GM12878 (cell line): ENCODE measurements at regions not wholly inside any gene's neighbourhood (a gene's known extent, or its start where the extent isn't known, plus 50 kb on each side); places are given as distances from the start of the nearest gene placed in this dataset.

Source experiments
- ATAC-seq: fragments of 200-7000 bp; cut with Tn5 transposase; 3 replicates; pipeline ENCODE4 v1.9.1; 2020; ENCODE audit warnings: mild to moderate bottlenecking, moderate library complexity
- BruUV-seq: library from RNA; stranded (reverse); fragments of 400-500 nt; replicated peaks from 2 replicates; lab custom pipeline; 2021; lab: Mats Ljungman, UMichigan
- CTCF ChIA-PET: fragments of 300-600 bp; sonication (Branson Sonifier 250); formaldehyde crosslinking; extraction: SDS; loops from one replicate; lab custom pipeline; 2021; ENCODE audit warnings: inconsistent platforms; lab: Yijun Ruan, JAX
- POLR2A ChIA-PET: fragments of 350-600 bp; formaldehyde crosslinking; extraction: SDS; loops from one replicate; lab custom pipeline; 2021; ENCODE audit warnings: inconsistent platforms; lab: Charles Lee
- RAD21 ChIA-PET: fragments of 300-600 bp; sonication (Branson Sonifier 250); formaldehyde crosslinking; loops from one replicate; lab custom pipeline; 2023; ENCODE audit warnings: antibody characterized with exemption; ENCODE audit not compliant: unreplicated experiment; lab: Charles Lee
- SMC1A ChIA-PET: fragments of 300-600 bp; sonication (Branson Sonifier 250); formaldehyde crosslinking; loops from one replicate; lab custom pipeline; 2023; ENCODE audit not compliant: unreplicated experiment, uncharacterized antibody; lab: Charles Lee
- DNase-seq: peaks from one replicate; pipeline ENCODE4 v3.0.0-alpha.2; 2011; ENCODE audit warnings: low read depth, low spot score
- FAIRE-seq: peaks from 3 replicates; lab custom pipeline; 2011; peaks lifted over from hg19 to GRCh38; lab: Jason Lieb, UNC
- H2AFZ ChIP-seq: 2 replicates; pipeline ENCODE4 v1.6.0; 2011; ENCODE audit warnings: low read depth, low read length, control low read depth; ENCODE audit not compliant: control insufficient read depth
- H3K27ac ChIP-seq: 2 replicates; pipeline ENCODE4 v1.5.1; 2011; ENCODE audit warnings: control low read depth; ENCODE audit not compliant: control insufficient read depth, insufficient read depth
- H3K27me3 ChIP-seq, 2 experiments: replicated peaks in 1 of 2; 2 replicates each; pipeline versions ENCODE4 v1.6.0 to v1.6.1; 2011; ENCODE audit warnings: low read length in 1 of 2; ENCODE audit not compliant: control insufficient read depth in 2 of 2, insufficient read depth in 2 of 2
- H3K36me3 ChIP-seq, 2 experiments: 2 replicates each; pipeline ENCODE4 v1.5.1; 2011; ENCODE audit warnings: low read length in 1 of 2; ENCODE audit not compliant: control insufficient read depth in 2 of 2, insufficient read depth in 2 of 2
- H3K4me1 ChIP-seq: 2 replicates; pipeline ENCODE4 v1.6.1; 2011; ENCODE audit warnings: mild to moderate bottlenecking, low read length, moderate library complexity, mixed read lengths; ENCODE audit not compliant: control insufficient read depth, insufficient read depth
- H3K4me2 ChIP-seq: 2 replicates; pipeline ENCODE4 v1.6.0; 2011; ENCODE audit warnings: control low read depth; ENCODE audit not compliant: control insufficient read depth, insufficient read depth
- H3K4me3 ChIP-seq: fragments of 200-600 bp; sonication (generic); 2 replicates; pipeline ENCODE4 v1.5.1; 2016
- H3K79me2 ChIP-seq: 2 replicates; pipeline ENCODE4 v1.6.0; 2011; ENCODE audit warnings: low read length; ENCODE audit not compliant: control insufficient read depth, insufficient read depth
- H3K9ac ChIP-seq: 2 replicates; pipeline ENCODE4 v1.8.0; 2011; ENCODE audit warnings: low read length, control low read depth, mixed read lengths; ENCODE audit not compliant: control insufficient read depth, insufficient read depth
- H3K9me3 ChIP-seq: replicated peaks from 3 replicates; pipeline ENCODE4 v1.5.1; 2011; ENCODE audit warnings: mild to moderate bottlenecking, low read length; ENCODE audit not compliant: control insufficient read depth, insufficient read depth
- H4K20me1 ChIP-seq: 2 replicates; pipeline ENCODE4 v1.6.0; 2011; ENCODE audit not compliant: control insufficient read depth, insufficient read depth
- ASH2L ChIP-seq: fragments of 300-600, 200-600 bp; sonication (generic); IDR thresholded peaks from 2 replicates; pipeline ENCODE4 v1.6.1; 2017; ENCODE audit warnings: low read depth, mild to moderate bottlenecking, borderline replicate concordance
- BRCA1 ChIP-seq: IDR thresholded peaks from 2 replicates; pipeline ENCODE4 v1.6.1; 2011; ENCODE audit warnings: low read depth, low read length, improper control_type of control experiment
- CREB1 ChIP-seq: IDR thresholded peaks from 2 replicates; pipeline ENCODE4 v1.6.1; 2012; ENCODE audit warnings: low read depth, mild to moderate bottlenecking, inconsistent platforms
- DPF2 ChIP-seq: fragments of 450-650 bp; IDR thresholded peaks from 2 replicates; pipeline ENCODE4 v1.6.1; 2017; ENCODE audit warnings: mild to moderate bottlenecking
- EGR1 ChIP-seq, 2 experiments: IDR thresholded peaks; 1 replicate in 1 of 2; 2 replicates in 1 of 2; pipeline ENCODE4 v1.6.1; 2011 to 2012; ENCODE audit warnings: low read depth in 2 of 2, low read length in 2 of 2, borderline replicate concordance in 1 of 2, mild to moderate bottlenecking in 1 of 2, moderate library complexity in 1 of 2
- ETV6 ChIP-seq, 2 experiments: fragments of 450-650 bp in 1 of 2; IDR thresholded peaks in 1 of 2; conservative IDR thresholded peaks in 1 of 2; 2 replicates each; pipeline ENCODE4 v1.6.1; 2014; ENCODE audit warnings: antibody characterized with exemption in 1 of 2, borderline replicate concordance in 1 of 2, low read depth in 1 of 2, mild to moderate bottlenecking in 1 of 2, moderate library complexity in 1 of 2
- GATAD2B ChIP-seq: fragments of 450-650 bp; conservative IDR thresholded peaks from 2 replicates; pipeline ENCODE4 v1.6.1; 2017; ENCODE audit warnings: low read depth, mild to moderate bottlenecking, moderate library complexity
- HDGF ChIP-seq: fragments of 450-650 bp; IDR thresholded peaks from 2 replicates; pipeline ENCODE4 v1.6.1; 2016; ENCODE audit warnings: antibody characterized with exemption
- IKZF2 ChIP-seq, 2 experiments: fragments of 450-650 bp; IDR thresholded peaks; 2 replicates each; pipeline ENCODE4 v1.6.1; 2017; ENCODE audit warnings: mild to moderate bottlenecking in 2 of 2, moderate library complexity in 2 of 2
- KAT2A ChIP-seq: conservative IDR thresholded peaks from 2 replicates; pipeline ENCODE4 v1.6.1; 2011; ENCODE audit warnings: low read depth, low read length; ENCODE audit not compliant: control insufficient read depth
- NR2F1 ChIP-seq: fragments of 450-650 bp; conservative IDR thresholded peaks from 2 replicates; pipeline ENCODE4 v1.6.1; 2017; ENCODE audit warnings: mild to moderate bottlenecking
- NRF1 ChIP-seq: conservative IDR thresholded peaks from 2 replicates; pipeline ENCODE4 v1.6.1; 2011; ENCODE audit warnings: mild to moderate bottlenecking, low read depth, low read length, improper control_type of control experiment
- SMC3 ChIP-seq: IDR thresholded peaks from 2 replicates; pipeline ENCODE4 v1.6.1; 2011; ENCODE audit warnings: low read length, improper control_type of control experiment, borderline replicate concordance
- SREBF1 ChIP-seq: IDR thresholded peaks from 2 replicates; pipeline ENCODE4 v1.6.1; 2012; ENCODE audit warnings: mild to moderate bottlenecking, low read length
- SUZ12 ChIP-seq: fragments of 200-600 bp; sonication (generic); IDR thresholded peaks from one replicate; pipeline ENCODE4 v1.6.1; 2018; ENCODE audit warnings: antibody characterized with exemption, mild to moderate bottlenecking; ENCODE audit not compliant: unreplicated experiment
- ZZZ3 ChIP-seq: IDR thresholded peaks from 2 replicates; pipeline ENCODE4 v1.6.1; 2011; ENCODE audit warnings: low read depth; ENCODE audit not compliant: control insufficient read depth, insufficient read length
- in situ Hi-C: fragments of 300-500 bp; cut with MboI; formaldehyde crosslinking; loops from 9 replicates; pipeline ENCODE4 v1.14.3; 2018; ENCODE audit warnings: mixed read lengths
- intact Hi-C: fragments of 100-400 bp; cut with micrococcal nuclease; formaldehyde crosslinking; loops from one replicate; pipeline ENCODE4 v1.14.2; 2022; ENCODE audit not compliant: unreplicated experiment
- TF ChIP-seq, protein P1 (sequence below): fragments of 450-650 bp; IDR thresholded peaks from 2 replicates; pipeline ENCODE4 v1.6.1; 2018; ENCODE audit warnings: mild to moderate bottlenecking, low read depth, moderate library complexity; ENCODE audit not compliant: partially characterized antibody
- TF ChIP-seq, protein P2 (sequence below): fragments of 450-650 bp; IDR thresholded peaks from 2 replicates; pipeline ENCODE4 v1.6.1; 2016; ENCODE audit warnings: mild to moderate bottlenecking
- TF ChIP-seq, protein P3 (sequence below): fragments of 450-650 bp; IDR thresholded peaks from 2 replicates; pipeline ENCODE4 v1.6.1; 2017; ENCODE audit warnings: mild to moderate bottlenecking
- TF ChIP-seq, protein P4 (sequence below): fragments of 450-650 bp; IDR thresholded peaks from 2 replicates; pipeline ENCODE4 v1.6.1; 2016; ENCODE audit warnings: mild to moderate bottlenecking

DNA sequence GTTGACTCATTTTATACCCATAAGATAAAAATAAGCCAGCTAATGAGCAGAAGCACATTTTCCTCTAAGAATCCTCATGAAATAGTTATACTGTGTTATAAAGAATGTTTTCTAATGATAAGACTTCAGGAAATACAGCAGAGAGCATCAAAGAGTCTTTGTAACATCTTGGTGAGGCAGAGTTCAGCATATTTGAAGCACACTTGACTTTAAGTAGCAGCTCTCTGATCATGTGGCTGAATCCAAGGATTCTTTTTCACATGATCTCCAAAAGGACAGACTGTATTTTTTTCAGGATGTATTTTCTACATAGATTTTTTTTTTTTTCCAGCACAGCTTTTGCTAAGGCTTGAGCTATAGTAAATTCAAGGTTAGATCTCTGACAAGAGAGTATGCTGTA lies 195.1 kb downstream of the SI start:
- ChIA-PET CTCF (no interaction called here), RAD21 (no interaction called here), POLR2A (no interaction called here), SMC1A (no interaction called here)
- no peak for ATAC-seq
- in situ Hi-C loops: no loop called here
- Histone ChIP-seq H3K27me3 (no peaks in the 10 kb centered on the region), H2AFZ (no peak overlapping the region), H3K4me3 (no peak overlapping the region), H3K9me3 (no peaks in the 10 kb centered on the region; the same call in 2 of the 3 replicates), H3K9ac (no peak overlapping the region)
- intact Hi-C loops: no loop called here
- DNase-seq: no peak
- FAIRE-seq: no peak
- TF ChIP-seq SREBF1 (no peak), HDGF (no peak), ASH2L (no peak), NRF1 (no peak), SUZ12 (no peak), SMC3 (no peak), IKZF2 (IDR thresholded peaks at IDR 0.05) (no peak), EGR1 (IDR thresholded peaks at IDR 0.05; ENCODE audit: borderline replicate concordance in 1 of 2, low read depth in 2 of 2, low read length in 2 of 2) (no peak), NR2F1 (no peak), BRCA1 (no peak), ZZZ3 (no peak), KAT2A (no peak), GATAD2B (no peak), CREB1 (no peak), DPF2 (no peak), ETV6 (conservative IDR thresholded peaks at IDR 0.05 in 1 of 2, IDR thresholded peaks at IDR 0.05 in 1 of 2; ENCODE audit: borderline replicate concordance in 1 of 2, low read depth in 1 of 2) (no peak)
- TF ChIP-seq, protein P1, sequence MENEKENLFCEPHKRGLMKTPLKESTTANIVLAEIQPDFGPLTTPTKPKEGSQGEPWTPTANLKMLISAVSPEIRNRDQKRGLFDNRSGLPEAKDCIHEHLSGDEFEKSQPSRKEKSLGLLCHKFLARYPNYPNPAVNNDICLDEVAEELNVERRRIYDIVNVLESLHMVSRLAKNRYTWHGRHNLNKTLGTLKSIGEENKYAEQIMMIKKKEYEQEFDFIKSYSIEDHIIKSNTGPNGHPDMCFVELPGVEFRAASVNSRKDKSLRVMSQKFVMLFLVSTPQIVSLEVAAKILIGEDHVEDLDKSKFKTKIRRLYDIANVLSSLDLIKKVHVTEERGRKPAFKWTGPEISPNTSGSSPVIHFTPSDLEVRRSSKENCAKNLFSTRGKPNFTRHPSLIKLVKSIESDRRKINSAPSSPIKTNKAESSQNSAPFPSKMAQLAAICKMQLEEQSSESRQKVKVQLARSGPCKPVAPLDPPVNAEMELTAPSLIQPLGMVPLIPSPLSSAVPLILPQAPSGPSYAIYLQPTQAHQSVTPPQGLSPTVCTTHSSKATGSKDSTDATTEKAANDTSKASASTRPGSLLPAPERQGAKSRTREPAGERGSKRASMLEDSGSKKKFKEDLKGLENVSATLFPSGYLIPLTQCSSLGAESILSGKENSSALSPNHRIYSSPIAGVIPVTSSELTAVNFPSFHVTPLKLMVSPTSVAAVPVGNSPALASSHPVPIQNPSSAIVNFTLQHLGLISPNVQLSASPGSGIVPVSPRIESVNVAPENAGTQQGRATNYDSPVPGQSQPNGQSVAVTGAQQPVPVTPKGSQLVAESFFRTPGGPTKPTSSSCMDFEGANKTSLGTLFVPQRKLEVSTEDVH: no peak
- TF ChIP-seq, protein P2, sequence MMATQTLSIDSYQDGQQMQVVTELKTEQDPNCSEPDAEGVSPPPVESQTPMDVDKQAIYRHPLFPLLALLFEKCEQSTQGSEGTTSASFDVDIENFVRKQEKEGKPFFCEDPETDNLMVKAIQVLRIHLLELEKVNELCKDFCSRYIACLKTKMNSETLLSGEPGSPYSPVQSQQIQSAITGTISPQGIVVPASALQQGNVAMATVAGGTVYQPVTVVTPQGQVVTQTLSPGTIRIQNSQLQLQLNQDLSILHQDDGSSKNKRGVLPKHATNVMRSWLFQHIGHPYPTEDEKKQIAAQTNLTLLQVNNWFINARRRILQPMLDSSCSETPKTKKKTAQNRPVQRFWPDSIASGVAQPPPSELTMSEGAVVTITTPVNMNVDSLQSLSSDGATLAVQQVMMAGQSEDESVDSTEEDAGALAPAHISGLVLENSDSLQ: no peak
- TF ChIP-seq, protein P3, sequence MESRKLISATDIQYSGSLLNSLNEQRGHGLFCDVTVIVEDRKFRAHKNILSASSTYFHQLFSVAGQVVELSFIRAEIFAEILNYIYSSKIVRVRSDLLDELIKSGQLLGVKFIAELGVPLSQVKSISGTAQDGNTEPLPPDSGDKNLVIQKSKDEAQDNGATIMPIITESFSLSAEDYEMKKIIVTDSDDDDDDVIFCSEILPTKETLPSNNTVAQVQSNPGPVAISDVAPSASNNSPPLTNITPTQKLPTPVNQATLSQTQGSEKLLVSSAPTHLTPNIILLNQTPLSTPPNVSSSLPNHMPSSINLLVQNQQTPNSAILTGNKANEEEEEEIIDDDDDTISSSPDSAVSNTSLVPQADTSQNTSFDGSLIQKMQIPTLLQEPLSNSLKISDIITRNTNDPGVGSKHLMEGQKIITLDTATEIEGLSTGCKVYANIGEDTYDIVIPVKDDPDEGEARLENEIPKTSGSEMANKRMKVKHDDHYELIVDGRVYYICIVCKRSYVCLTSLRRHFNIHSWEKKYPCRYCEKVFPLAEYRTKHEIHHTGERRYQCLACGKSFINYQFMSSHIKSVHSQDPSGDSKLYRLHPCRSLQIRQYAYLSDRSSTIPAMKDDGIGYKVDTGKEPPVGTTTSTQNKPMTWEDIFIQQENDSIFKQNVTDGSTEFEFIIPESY: no peak
- TF ChIP-seq, protein P4, sequence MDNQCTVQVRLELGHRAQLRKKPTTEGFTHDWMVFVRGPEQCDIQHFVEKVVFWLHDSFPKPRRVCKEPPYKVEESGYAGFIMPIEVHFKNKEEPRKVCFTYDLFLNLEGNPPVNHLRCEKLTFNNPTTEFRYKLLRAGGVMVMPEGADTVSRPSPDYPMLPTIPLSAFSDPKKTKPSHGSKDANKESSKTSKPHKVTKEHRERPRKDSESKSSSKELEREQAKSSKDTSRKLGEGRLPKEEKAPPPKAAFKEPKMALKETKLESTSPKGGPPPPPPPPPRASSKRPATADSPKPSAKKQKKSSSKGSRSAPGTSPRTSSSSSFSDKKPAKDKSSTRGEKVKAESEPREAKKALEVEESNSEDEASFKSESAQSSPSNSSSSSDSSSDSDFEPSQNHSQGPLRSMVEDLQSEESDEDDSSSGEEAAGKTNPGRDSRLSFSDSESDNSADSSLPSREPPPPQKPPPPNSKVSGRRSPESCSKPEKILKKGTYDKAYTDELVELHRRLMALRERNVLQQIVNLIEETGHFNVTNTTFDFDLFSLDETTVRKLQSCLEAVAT: no peak
- TF ChIP-seq, all 136 proteins: peak for 0
- Histone ChIP-seq H3K36me3 (no peaks in the 10 kb centered on the region), H3K4me1 (no peaks in the 10 kb centered on the region), H3K4me2 (no peak overlapping the region), H3K79me2 (no peaks in the 10 kb centered on the region), H3K27ac (no peak overlapping the region), H4K20me1 (no peaks in the 10 kb centered on the region)
- no TSS peak for BruUV-seq
